Pulmonary artery endothelial cell (primary cell): ENCODE measurements at regions not wholly inside any gene's neighbourhood (a gene's known extent, or its start where the extent isn't known, plus 50 kb on each side); places are given as distances from the start of the nearest gene placed in this dataset.

Source experiments
- DNase-seq: peaks from one replicate; pipeline ENCODE4 v3.0.0-alpha.2; 2011; ENCODE audit warnings: low read depth, low spot score

DNA sequence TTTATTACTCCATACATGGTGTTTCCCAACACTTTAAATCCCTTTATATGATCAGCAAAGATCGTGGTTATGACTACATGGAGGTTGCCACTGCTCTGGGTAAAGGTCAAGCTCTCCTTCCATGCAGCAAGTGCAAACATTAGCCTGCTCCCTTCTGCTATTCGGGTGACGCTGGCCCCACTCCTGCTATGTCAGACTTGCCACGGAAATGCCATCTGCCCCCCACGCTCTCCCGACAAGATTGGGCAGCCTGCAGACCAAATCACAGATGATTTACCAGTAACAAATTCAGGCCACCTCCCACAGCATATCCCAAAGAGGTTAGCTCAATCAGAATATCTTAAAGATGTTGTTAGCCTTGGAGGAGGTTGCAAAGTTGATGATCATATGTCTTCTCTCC, 77.8 kb upstream of the MGMT start:
- DNase-seq: no peak

DNA sequence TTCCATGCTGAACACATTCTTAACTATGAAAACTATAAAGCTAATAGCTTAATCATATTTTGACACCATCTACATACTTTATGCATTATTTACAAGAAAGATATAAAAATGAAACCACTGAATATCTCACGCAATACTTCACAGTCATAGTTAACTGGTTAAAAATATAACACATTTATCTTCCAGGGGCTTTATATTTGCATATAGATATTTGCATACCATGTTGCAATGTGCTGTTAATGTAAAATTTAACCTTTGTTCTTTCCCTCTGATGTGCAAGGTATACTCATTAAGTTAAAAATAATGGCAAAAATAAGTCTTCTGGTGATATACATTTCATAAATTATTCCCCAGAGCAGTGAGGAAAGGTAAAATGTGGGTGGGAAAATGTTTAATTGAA, 76.9 kb upstream of the MGMT start:
- DNase-seq: no peak

GRCh38 chr10:129390726-129391125, 76.3 kb upstream of the MGMT start:
- DNase-seq: no peak

GRCh38 chr10:129391464-129391863, 75.6 kb upstream of the MGMT start:
- DNase-seq: no peak

- no peak for DNase-seq
These were observed 74.2 kb upstream of the MGMT start for GRCh38 chr10:129392855-129393254.

- DNase-seq: no peak
These were observed 73.2 kb upstream of the MGMT start for GRCh38 chr10:129393812-129394211.

GRCh38 chr10:129394518-129395328, 72.3 kb upstream of the MGMT start:
- DNase-seq: no peak

- DNase-seq: no peak
These were observed 70.9 kb upstream of the MGMT start for GRCh38 chr10:129396021-129396722.

DNA sequence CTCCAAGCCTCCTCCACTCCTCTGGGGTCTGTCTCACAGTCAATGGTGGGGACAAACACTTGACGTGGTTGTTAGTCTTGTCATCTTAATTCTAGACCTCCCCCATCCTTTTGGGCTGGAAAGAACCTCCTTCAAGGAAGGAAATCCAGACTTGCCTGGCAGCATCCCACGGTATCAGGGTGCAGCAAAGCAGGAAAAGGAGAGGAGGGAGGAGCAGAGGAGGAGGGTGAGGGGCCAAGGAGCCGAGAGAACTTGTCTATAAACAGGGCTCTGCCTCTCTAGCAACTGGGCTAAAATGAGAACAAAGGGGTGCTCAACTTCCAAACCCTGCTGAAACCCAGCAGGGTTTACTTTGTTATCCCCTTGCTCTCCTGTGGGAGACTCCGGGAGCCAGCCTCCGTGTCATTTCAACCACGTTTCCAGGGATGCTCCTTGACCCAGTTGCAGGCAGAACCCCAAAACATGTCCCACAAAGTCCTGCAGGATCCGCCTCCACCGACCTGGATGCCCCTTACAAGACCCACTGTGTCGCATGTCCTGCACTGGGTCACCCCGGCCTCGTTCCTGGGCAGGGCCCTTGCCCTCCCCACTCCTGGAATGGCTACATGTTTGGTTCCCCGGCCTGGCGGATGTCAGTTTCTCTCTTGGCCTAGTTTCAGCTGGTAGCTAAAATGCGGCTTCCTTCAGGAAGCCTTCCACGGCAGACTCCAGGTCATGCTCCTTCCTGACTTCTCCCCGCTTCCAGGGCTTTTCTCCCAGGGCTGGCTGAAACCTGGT, 69.7 kb upstream of the MGMT start:
- DNase-seq: no peak

DNA sequence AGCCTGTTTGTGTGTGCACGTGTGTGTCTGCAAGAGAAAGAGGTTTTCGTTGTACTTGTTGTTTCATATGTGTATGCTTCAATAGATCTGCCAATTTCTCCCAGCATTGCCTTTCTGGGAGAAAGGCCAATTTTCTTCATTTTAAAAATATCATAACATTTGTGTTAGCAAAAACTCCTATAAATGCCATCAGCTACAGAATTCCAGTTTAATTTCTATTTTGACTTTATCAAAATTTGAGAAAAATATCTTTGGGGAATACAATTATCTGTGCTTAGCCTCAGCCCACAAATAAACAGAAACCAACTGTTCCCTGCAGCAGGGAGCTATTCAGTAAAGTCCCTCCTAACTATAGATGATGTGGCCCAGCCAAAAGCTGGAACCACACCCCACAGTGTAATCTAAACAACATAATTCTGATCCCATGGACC, 68.3 kb upstream of the MGMT start:
- no peak for DNase-seq

GRCh38 chr10:129400426-129400825, 66.6 kb upstream of the MGMT start:
- no peak for DNase-seq

- DNase-seq: no peak
These were observed 64.6 kb upstream of the MGMT start for GRCh38 chr10:129402459-129402858.

- DNase-seq: no peak
These were observed 63.0 kb upstream of the MGMT start for GRCh38 chr10:129404091-129404490.

DNA sequence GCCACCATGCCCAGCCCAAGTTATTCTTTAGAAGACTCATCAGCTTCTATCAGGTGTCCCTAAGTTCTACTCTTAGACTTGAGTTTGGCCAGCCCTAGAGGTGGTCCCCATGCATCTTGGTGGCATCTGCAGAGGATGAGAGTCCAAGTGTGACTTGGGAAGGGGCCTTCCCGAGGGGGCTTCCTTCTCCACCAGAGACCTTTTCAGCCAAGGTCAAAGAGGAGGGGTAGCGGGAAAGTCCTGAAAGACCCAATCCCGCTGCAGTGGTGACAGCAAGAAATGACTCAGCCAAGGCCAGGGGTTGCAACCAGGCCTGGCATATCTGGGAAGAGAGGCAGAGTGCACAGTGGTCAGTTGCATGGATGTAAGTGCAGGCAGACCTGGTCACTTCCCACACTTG, 61.7 kb upstream of the MGMT start:
- DNase-seq: no peak

- no peak for DNase-seq
These were observed 56.2 kb upstream of the MGMT start for GRCh38 chr10:129410688-129411392.

DNA sequence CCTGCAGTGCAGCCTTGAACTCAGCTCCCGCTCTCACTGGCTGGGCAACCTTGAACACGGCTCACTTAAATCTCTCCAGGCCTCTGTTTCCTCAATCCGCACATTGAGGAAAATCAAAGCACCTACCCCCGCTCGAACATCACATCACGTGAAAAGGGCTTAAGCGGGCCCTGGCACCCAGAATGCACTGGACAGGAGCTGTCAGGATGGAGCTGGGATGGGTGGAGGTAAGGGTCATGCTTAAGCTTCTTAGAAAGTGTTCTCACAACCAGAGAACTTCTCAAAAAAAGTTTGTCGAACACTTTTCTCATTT, 55.7 kb upstream of the MGMT start:
- no peak for DNase-seq

GRCh38 chr10:129411772-129412171, 55.3 kb upstream of the MGMT start:
- DNase-seq: no peak

DNA sequence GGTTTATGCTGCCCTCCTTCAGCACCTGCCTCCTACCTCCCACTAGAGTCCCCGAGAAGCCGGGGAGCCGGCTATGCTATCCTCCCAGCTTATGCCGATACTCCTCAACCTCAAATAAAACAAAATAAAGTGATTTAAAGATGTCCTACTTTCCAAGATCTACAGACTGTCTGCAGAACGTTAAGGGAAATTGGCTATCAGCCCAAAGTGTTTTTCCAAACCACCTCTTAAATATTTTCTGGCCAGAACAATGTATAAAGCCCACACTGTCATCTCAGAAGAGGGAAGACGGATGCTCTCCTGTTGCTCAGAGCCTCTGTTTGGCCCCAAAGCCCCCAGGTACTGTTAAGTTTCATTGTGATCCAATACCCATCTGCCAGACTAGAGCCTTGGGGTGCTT, 54.0 kb upstream of the MGMT start:
- DNase-seq: no peak

GRCh38 chr10:129415215-129416140, 51.6 kb upstream of the MGMT start:
- no peak for DNase-seq

GRCh38 chr10:129416155-129416554, 50.9 kb upstream of the MGMT start:
- DNase-seq: no peak
